GM18867 (cell line): ENCODE measurements at regions not wholly inside any gene's neighbourhood (a gene's known extent, or its start where the extent isn't known, plus 50 kb on each side); places are given as distances from the start of the nearest gene placed in this dataset.
"Not testable (repeated sequence)": the region's sequence is repeated elsewhere in the genome, so short reads cannot be mapped to it uniquely, and the experiment has no call there.

ENCODE experiments used
- ATAC-seq: cut with Tn5 transposase; IDR thresholded peaks from one replicate; pipeline ENCODE4 v1.9.1; 2021; ENCODE audit warnings: mild to moderate bottlenecking, moderate library complexity; ENCODE audit not compliant: unreplicated experiment

DNA sequence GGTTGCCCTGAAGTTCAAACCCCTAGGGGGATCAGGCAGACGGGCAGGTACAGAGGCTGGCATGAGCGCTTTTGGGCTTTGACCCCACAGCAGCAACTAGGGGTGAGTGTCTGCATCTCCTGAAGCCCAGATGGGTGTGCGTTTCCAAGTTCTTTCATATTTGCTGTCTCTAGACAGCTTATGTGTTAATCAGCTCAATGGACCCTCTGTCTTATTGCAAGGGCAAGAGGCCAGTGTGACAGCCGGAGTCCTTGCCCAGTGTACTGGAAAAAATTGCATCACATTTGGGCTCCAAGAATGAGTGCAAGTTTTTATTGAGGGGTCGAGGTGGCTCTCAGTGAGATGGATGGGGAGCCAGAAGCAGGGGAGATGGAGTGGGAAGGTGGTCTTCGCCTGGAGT, 1863.7 kb upstream of the RAG2 start:
- ATAC-seq: no peak

GRCh38 chr11:38460896-38461295, 1862.9 kb upstream of the RAG2 start:
- no peak for ATAC-seq

DNA sequence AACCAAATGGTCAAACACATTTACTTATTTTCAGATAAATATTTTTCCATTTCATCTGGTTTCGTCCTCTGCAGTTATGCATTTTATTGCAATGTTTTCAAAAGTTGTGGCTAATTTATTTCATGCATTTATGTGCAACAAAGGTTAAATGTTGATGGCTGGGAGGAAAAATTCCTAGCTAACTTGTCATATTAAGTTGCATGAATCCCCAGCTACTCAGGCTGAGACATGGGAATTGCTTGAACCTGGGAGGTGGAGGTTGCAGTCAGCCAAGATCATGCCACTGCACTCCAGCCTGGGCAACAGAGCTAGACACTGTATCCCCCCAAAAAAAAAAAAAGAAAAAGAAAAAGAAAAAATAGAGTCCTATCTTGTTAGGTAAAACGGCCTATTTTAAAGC, 1862.4 kb upstream of the RAG2 start:
- no peak for ATAC-seq

DNA sequence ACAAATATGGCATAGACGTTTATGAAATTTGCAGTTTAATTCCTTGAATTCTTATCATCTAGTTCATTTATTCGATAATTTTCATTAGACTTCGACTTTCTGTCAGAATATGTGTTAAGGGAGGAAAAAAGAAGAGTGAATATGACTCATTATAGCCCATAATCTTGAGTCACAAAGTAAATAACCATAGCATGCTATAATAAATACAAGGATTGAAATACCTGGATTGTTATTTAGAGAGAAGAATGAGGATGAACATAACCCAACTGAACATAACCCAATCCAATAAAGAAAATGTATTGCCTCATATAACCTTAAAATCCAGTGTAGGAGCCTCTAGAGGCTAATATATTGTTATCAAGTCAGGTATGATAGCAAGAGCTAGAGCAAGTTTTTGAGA, 1858.3 kb upstream of the RAG2 start:
- no peak for ATAC-seq

- no peak for ATAC-seq
Measured at GRCh38 chr11:38448284-38448683, 1850.2 kb upstream of the RAG2 start.

DNA sequence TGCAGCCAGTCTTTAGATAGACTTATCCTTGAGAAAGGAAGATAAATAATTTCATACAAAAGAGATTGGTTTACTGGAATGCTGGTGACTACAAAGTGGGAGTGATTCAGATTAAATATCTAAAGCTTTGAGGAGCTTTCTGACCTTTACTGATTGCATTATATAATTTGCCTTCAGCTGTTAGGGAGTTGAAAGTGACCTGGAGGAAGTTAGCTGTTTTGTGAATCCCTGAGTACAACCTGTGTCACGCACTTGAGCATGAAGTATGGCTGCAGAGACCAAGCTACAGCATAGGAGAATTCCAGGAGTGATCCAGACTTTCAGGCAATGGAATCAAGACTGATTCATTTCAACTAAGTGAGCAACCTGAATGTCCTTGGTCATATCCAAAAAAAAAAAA, 1848.3 kb upstream of the RAG2 start:
- ATAC-seq: no peak

DNA sequence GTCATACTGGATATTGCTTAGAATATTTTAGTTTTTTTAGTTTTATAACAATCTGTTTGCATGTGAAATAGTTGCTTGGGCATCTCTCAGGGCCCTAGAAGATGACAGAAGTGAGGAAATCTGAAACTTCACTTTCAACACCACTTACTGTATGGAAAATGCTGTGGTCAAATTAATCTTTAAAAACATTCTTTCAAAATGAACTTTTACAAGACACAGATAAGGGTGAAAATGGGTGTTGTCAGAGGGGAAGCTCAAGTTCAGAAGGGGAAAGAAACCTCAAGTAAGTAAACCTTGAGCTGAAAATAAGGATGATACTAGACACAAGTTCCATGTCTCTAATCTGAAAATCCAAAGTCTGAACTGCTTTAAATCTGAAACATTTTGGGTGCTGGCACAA, 1840.1 kb upstream of the RAG2 start:
- no peak for ATAC-seq

- ATAC-seq: no peak
Measured at GRCh38 chr11:38425578-38425977, 1827.5 kb upstream of the RAG2 start.

GRCh38 chr11:38423042-38423441, 1825.0 kb upstream of the RAG2 start:
- ATAC-seq: no peak

DNA sequence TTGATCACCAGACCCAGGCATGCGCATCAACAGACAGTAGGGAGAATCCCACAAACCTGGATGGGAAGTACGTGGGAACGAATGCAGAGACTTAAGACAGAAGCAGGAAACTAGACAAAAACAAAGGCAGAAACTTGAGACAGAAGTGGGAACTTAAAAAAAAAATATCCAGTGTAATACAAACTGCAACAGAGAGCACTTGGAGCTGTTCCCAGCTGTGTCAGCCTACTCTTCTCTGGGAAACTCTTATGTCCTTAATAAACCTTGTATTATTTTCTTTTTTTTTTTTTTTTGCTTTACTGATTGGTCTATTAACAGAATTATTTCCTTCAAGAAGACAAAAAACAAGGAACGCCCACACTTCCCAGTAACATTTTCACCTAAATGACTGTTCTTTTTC, 1818.1 kb upstream of the RAG2 start:
- no peak for ATAC-seq

DNA sequence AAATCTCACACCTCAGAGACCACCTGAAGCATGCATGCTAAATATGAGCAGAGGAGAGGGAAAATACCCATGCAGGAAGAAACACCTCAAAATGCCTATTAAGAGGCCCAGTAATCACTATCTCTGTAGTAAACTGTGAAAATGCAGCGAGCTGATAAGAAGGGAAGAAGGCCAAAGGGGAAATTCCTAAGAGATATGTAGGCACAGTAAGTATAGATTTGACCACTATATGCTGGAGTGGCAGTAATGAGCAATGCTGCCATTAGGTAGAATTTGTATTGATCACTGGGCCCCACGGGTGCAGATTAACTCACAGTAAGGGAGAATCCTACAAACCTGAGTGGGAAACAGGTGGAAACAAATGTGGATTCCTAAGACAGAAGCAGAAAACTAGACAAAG, 1813.1 kb upstream of the RAG2 start:
- no peak for ATAC-seq

DNA sequence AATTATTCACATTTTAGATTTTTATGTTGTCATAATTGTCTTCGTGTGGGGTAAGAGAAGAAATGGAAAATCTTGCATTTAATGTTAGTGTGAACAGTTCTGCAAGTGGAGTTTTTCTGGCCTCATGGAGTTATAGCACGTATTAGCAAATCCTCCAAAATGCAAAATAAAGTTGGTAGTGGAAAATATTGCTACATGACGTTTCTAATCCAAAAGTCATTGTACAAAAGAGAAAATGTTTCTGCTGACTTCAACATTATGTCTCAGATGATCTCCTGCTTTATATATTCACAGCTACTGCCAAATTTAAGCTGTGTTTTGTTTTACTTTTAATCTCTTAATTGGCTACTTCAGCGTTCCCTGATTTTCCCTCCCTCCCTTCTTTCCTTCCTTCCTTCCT, 1804.0 kb upstream of the RAG2 start:
- no peak for ATAC-seq

GRCh38 chr11:38392176-38392575, 1794.1 kb upstream of the RAG2 start:
- ATAC-seq: no peak

DNA sequence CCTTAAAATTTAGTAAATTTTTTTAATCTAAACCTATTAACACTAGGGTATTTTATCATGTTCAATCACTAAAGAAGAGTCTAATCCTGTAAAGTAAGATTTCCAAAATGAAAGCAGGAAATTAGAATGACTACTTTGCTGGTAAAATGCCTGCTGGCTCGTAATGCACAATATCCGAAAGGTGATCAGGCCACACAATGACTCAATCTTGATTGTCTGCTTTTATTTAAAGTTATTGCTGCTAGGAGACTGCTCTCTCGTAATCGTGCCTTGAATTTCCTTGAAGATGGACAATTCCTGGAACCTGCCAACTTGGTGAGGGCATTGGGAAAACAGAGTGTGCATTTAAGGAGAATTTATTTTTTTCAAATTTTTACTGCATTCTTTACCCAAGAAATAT, 1786.5 kb upstream of the RAG2 start:
- no peak for ATAC-seq

GRCh38 chr11:38365274-38365673, 1767.2 kb upstream of the RAG2 start:
- no peak for ATAC-seq

GRCh38 chr11:38356255-38356654, 1758.2 kb upstream of the RAG2 start:
- ATAC-seq: no peak

DNA sequence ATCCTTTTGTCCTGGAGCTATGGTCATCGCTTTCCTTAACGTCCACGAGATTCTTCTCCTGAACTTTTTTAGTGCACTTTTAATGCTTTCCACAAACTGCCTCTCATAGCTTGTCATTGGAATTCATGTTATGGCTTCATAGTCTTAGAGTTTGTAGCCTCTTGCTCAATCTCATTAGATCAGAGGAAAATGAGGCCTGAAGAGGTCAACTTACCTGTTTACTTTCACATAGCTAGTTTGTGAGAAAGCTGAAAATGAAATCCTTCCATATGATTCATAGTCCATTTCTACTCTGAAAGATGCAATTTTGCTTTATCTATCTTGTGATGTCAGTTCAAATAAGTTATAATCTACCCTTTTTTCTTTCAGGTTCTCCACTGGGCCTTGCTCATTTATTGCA, 1747.2 kb upstream of the RAG2 start:
- no peak for ATAC-seq

GRCh38 chr11:38341612-38342011, 1743.6 kb upstream of the RAG2 start:
- not testable (repeated sequence) for ATAC-seq

- no peak for ATAC-seq
Measured at GRCh38 chr11:38339835-38340440, 1741.9 kb upstream of the RAG2 start.

DNA sequence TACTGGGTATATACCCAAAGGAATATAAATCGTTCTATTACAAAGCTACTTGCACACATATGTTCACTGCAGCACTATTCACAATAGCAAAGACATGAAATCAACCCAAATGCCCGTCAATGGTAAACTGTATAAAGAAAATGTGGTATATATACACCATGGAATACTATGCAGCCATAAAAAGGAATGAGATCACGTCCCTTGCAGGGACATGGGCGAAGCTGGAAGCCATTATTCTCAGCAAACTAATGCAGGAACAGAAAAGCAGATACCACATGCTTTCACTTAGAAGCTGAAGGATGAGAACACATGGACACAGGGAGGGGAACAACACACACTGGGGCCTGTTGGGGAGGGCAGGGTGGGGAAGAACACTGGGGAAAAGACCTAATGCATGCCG, 1740.0 kb upstream of the RAG2 start:
- ATAC-seq: not testable (repeated sequence)

DNA sequence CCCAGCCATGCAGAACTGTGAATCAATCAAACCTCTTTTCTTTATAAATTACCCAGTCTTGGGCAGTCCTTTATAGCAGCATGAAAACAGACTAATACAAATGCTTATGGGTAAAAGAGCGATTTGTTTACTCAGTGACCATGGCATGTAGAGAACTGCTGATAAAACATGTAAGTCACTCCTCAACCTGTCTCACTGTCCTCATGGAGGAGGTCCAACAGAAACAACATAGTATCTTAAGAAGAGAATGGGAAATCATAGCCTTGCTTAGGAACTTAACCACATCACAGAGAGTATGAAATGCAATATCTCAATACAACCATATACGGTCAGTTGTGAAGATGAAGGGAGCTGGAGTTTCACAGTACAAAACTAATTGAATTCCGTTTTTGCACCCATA, 1734.0 kb upstream of the RAG2 start:
- ATAC-seq: no peak

- no peak for ATAC-seq
Measured at GRCh38 chr11:38330578-38330977, 1732.5 kb upstream of the RAG2 start.

DNA sequence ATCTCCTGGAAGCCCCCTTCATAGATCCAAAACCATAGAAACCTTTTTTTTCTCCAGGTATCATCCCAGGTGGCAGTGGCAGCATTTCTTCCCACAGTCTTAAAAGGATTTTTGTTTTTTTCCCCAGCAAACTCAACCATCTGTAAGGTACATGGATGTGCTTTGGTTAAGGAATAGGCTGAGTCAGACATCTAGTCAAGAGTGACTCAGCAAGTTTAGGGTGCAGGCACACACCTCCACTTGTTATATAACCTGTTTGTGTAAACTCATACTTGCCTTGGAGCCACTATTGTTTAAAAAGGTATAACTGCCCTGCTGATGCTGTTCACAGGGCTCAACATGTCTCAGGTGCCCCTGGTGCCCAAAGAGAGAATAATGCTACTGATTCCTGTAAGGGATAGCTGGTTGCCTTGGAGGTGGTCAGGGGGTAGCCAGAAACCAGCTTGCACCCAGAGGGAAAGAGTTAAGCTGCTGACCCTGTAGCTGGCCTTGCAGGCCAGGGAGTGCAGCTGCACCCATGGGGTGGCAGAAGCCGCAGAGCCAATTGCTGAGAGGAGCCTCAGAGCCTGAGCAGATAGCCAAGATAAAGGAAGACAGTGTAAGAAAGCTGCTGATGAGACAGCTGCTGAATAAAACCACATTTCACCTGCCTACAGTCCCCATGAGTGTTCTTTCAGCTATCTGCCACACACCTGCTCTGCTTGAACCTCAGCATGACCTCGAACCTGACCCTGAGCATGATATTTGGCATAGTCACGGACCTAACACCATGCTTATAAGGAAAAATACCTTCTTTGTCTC, 1726.1 kb upstream of the RAG2 start:
- no peak for ATAC-seq
